ENCODE measurements at regions not wholly inside any gene's neighbourhood (a gene's known extent, or its start where the extent isn't known, plus 50 kb on each side); places are given as distances from the start of the nearest gene placed in this dataset.
"Not testable (repeated sequence)": the region's sequence is repeated elsewhere in the genome, so short reads cannot be mapped to it uniquely, and the experiment has no call there.

GRCh38 chr2:62627667-62628066 is 77.8 kb upstream of the EHBP1 start:
- Histone ChIP-seq H3K27me3 (no peaks in the 10 kb centered on the region), H3K4me3 (no peak overlapping the region), H3K9me3 (replicated peaks in 1 of 3) (no peaks in the 10 kb centered on the region), H3K27ac (no peak overlapping the region), H3K36me3 (replicated peaks in 1 of 2) (no peaks in the 10 kb centered on the region), H3K4me1 (replicated peaks in 1 of 2) (no peaks in the 10 kb centered on the region)
- intact Hi-C loops (cut with DNase I): no loop called here
- DNase-seq: no peak
- TF ChIP-seq, protein P1, sequence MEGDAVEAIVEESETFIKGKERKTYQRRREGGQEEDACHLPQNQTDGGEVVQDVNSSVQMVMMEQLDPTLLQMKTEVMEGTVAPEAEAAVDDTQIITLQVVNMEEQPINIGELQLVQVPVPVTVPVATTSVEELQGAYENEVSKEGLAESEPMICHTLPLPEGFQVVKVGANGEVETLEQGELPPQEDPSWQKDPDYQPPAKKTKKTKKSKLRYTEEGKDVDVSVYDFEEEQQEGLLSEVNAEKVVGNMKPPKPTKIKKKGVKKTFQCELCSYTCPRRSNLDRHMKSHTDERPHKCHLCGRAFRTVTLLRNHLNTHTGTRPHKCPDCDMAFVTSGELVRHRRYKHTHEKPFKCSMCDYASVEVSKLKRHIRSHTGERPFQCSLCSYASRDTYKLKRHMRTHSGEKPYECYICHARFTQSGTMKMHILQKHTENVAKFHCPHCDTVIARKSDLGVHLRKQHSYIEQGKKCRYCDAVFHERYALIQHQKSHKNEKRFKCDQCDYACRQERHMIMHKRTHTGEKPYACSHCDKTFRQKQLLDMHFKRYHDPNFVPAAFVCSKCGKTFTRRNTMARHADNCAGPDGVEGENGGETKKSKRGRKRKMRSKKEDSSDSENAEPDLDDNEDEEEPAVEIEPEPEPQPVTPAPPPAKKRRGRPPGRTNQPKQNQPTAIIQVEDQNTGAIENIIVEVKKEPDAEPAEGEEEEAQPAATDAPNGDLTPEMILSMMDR (IDR thresholded peaks at IDR 0.05): no peak
- no peak for TF ChIP-seq POLR2A (IDR thresholded peaks at IDR 0.05)
- 84 to 90% (median 88%) methylated on average over 5 of the region's 5 CpGs for WGBS, 4 donors

DNA sequence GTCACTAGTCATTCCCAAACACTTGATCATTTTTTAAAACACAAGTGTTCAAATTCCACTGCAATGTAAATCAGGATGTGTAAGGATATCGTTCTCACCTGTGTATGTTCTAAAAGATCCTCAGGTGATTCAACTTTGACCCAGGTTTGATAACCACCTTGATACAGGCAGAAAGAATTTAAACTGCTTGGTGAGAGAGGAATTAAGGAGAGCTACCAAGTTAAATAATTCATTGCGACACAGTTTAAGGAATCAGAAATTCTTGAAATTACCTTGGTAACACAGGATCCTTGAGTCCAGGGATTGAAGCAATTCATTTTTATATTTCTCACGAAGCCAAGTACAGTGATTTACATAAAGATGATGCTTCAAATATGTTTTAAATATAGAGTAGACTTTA is 80.7 kb upstream of the EHBP1 start:
- no peak for DNase-seq
- Histone ChIP-seq H3K36me3 (replicated peaks in 1 of 2) (no peaks in the 10 kb centered on the region), H3K4me3 (no peak overlapping the region), H3K27ac (no peak overlapping the region), H3K4me1 (replicated peaks in 1 of 2) (no peaks in the 10 kb centered on the region), H3K9me3 (replicated peaks in 1 of 3) (no peaks in the 10 kb centered on the region), H3K27me3 (no peaks in the 10 kb centered on the region)
- intact Hi-C loops (cut with DNase I): no loop called here
- TF ChIP-seq, protein P1 (IDR thresholded peaks at IDR 0.05): no peak
- no peak for TF ChIP-seq POLR2A (IDR thresholded peaks at IDR 0.05)
- 81 to 92% (median 89%) methylated on average over 3 of the region's 3 CpGs for WGBS, 4 donors

DNA sequence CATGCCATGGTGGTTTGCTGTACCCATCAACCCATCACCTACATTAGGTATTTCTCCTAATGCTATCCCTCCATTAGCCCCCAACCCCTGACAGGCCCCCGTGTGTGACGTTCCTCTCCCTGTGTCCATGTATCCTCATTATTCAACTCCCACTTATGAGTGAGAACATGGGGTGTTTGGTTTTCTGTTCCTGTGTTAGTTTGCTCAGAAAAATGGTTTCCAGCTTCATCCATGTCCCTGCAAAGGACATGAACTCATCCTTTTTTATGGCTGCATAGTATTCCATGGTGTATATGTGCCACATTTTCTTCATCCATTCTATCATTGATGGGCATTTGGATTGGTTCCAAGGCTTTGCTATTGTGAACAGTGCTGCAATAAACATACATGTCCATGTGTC is 89.0 kb upstream of the EHBP1 start:
- DNase-seq; H3K27ac ChIP-seq; intact Hi-C loops (cut with DNase I); H3K9me3 ChIP-seq (replicated peaks in 1 of 3); H3K27me3 ChIP-seq; H3K4me3 ChIP-seq; H3K36me3 ChIP-seq (replicated peaks in 1 of 2); H3K4me1 ChIP-seq (replicated peaks in 1 of 2): not testable (repeated sequence)
- WGBS, 4 donors: 92 to 100% (median 97%) methylated on average over 2 of the region's 2 CpGs

DNA sequence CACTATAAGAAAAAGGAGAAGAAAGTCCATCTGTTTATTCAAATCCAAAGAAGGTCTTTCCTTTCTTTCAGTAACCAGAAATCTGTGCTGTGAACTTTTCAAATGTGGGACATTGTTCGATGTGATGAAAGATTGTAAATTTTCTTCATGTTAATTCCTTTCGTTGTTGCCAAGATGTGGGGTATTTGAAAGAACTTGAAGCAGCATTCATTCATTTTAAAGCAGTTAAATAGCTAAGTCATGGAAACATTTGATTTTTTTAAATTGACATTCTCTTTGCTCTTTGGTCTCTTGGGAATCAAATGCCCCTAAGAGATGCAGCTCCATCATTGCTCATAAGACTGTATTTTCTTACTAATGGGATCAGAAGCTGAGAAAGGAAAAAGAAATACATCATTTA is 93.7 kb upstream of the EHBP1 start:
- no peaks in the 10 kb centered on the region for H3K36me3 ChIP-seq (replicated peaks in 1 of 2)
- TF ChIP-seq POLR2A (IDR thresholded peaks at IDR 0.05): no peak
- TF ChIP-seq, protein P1 (IDR thresholded peaks at IDR 0.05): no peak
- DNase-seq: no peak
- H3K4me1 ChIP-seq (replicated peaks in 1 of 2): no peaks in the 10 kb centered on the region
- 70 to 81% (median 73%) methylated on average over 2 of the region's 2 CpGs for WGBS, 4 donors
- intact Hi-C loops (cut with DNase I): no loop called here
- H3K4me3 ChIP-seq: no peak overlapping the region
- no peak overlapping the region for H3K27ac ChIP-seq
- H3K27me3 ChIP-seq: no peaks in the 10 kb centered on the region
- H3K9me3 ChIP-seq (replicated peaks in 1 of 3): no peaks in the 10 kb centered on the region

DNA sequence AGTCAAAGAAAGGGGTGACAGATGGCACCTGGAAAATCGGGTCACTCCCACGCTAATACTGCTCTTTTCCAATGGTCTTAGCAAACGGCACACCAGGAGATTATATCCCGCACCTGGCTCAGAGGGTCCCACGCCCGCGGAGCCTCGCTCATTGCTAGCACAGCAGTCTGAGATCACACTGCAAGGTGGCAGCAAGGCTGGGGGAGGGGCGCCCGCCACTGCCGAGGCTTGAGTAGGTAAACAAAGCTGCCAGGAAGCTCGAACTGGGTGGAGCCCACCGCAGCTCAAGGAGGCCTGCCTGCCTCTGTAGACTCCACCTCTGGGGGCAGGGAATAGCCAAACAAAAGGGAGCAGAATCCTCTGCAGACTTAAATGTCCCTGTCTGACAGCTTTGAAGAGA is 99.5 kb upstream of the TMEM17 start:
- H3K27me3 ChIP-seq; H3K36me3 ChIP-seq (replicated peaks in 1 of 2); H3K9me3 ChIP-seq (replicated peaks in 1 of 3); H3K4me1 ChIP-seq (replicated peaks in 1 of 2); H3K4me3 ChIP-seq; DNase-seq; H3K27ac ChIP-seq; intact Hi-C loops (cut with DNase I): not testable (repeated sequence)
- WGBS, 4 donors: 85 to 87% (median 86%) methylated on average over 9 to 13 of the region's 13 CpGs; no CpG with 5 or more reads in 1 of the 4 donors

Data from adrenal gland (tissue), 9 donors.